ENCODE measurements at regions not wholly inside any gene's neighbourhood (a gene's known extent, or its start where the extent isn't known, plus 50 kb on each side); places are given as distances from the start of the nearest gene placed in this dataset.

- TF ChIP-seq CTCF (IDR thresholded peaks at IDR 0.05) (no peak), ZFX (IDR thresholded peaks at IDR 0.05; ENCODE audit: borderline replicate concordance) (no peak)
Measured at GRCh38 chr2:180358458-180358857, 351.4 kb upstream of the CWC22 start.

Measured in 22Rv1 (cell line).